Adrenal gland (tissue), 5 donors: ENCODE measurements at regions not wholly inside any gene's neighbourhood (a gene's known extent, or its start where the extent isn't known, plus 50 kb on each side); places are given as distances from the start of the nearest gene placed in this dataset.

Experiments
- CTCF ChIP-seq, 6 experiments: fragments of 450-650 bp in 4 of 6; fragments of 200-600 bp in 2 of 6; sonication (generic) in 1 of 6; IDR thresholded peaks; 1 replicate in 5 of 6; 2 replicates in 1 of 6; pipeline versions ENCODE4 v1.5.1 to v1.8.0; 2016 to 2021; ENCODE audit warnings: antibody characterized with exemption in 6 of 6, mild to moderate bottlenecking in 2 of 6, moderate library complexity in 1 of 6
- POLR2A ChIP-seq, 2 donors: fragments of 450-650 bp; IDR thresholded peaks; one replicate each; pipeline ENCODE4 v1.6.1; 2017; ENCODE audit warnings: antibody characterized with exemption in 2 of 2, mild to moderate bottlenecking in 2 of 2, moderate library complexity in 1 of 2
- donor health status: DM: no; HTN: no; CAD: no.

GRCh38 chr1:192729500-192729899, 79.3 kb upstream of the RGS2 start:
- TF ChIP-seq CTCF (IDR thresholded peaks at IDR 0.05) (no peak), POLR2A (IDR thresholded peaks at IDR 0.05) (no peak)
